ENCODE measurements at regions not wholly inside any gene's neighbourhood (a gene's known extent, or its start where the extent isn't known, plus 50 kb on each side); places are given as distances from the start of the nearest gene placed in this dataset.

DNA sequence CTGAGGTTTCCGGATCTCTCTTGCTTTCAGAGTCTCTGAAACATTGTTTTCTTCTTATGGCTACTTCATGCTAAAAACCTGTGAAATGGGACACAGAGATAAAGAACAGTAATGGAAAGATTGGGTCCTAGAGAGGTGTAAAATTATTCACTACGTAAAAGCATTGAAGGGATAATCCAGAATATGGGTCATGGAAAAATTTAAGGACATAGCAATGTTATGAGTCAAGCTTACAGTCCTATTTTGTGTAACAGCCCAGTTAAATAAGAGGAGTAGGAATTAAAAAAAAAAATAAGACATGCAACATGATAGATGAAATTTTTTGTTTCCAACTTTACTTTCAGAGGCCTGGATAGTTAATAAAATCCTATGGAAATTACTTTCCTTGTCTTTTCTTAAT, 61.9 kb upstream of the ELL2 start:
- H3K4me1 ChIP-seq: peaks cover 4% of the 10 kb centered on the region
- no peak overlapping the region for H3K9ac ChIP-seq
- no peak overlapping the region for H3K4me3 ChIP-seq (ENCODE audit: low read depth, low read length)
- no peak overlapping the region for H3K4me2 ChIP-seq (ENCODE audit: low read length)
- TF ChIP-seq, protein P1, sequence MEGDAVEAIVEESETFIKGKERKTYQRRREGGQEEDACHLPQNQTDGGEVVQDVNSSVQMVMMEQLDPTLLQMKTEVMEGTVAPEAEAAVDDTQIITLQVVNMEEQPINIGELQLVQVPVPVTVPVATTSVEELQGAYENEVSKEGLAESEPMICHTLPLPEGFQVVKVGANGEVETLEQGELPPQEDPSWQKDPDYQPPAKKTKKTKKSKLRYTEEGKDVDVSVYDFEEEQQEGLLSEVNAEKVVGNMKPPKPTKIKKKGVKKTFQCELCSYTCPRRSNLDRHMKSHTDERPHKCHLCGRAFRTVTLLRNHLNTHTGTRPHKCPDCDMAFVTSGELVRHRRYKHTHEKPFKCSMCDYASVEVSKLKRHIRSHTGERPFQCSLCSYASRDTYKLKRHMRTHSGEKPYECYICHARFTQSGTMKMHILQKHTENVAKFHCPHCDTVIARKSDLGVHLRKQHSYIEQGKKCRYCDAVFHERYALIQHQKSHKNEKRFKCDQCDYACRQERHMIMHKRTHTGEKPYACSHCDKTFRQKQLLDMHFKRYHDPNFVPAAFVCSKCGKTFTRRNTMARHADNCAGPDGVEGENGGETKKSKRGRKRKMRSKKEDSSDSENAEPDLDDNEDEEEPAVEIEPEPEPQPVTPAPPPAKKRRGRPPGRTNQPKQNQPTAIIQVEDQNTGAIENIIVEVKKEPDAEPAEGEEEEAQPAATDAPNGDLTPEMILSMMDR (IDR thresholded peaks at IDR 0.05): no peak
- H3K36me3 ChIP-seq (ENCODE audit: control insufficient read depth, insufficient read depth, low read length): no peaks in the 10 kb centered on the region
- H2AFZ ChIP-seq: no peak overlapping the region
- H3K27ac ChIP-seq: no peak overlapping the region
- H3K9me3 ChIP-seq (ENCODE audit: control insufficient read depth, low read length): no peaks in the 10 kb centered on the region
- H3K27me3 ChIP-seq (ENCODE audit: control insufficient read depth, insufficient read depth, low read length): no peaks in the 10 kb centered on the region
- no peaks in the 10 kb centered on the region for H3K79me2 ChIP-seq

DNA sequence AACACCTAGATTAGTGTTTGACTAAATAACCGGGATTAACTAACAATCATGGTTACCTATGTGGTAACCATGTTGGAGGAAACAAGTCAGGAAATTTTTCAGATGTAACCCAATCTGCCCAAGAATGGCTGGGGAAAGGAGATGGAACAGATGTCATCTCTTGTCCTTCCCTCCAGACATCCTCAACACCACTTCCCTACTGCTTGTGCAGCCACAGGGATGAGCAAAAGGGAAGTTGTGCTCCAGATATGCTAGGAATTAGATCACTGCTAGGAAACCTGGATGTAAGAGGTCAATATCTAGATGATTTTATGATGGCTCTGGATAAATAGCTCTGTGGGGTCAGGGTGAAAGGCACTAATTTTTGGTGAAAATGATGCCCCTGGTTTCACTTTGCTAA, 61.3 kb upstream of the ELL2 start:
- Histone ChIP-seq H3K79me2 (no peaks in the 10 kb centered on the region), H3K4me1 (peaks cover 4% of the 10 kb centered on the region), H3K4me3 (ENCODE audit: low read depth, low read length) (no peak overlapping the region), H2AFZ (no peak overlapping the region), H3K9ac (no peak overlapping the region), H3K36me3 (ENCODE audit: control insufficient read depth, insufficient read depth, low read length) (no peaks in the 10 kb centered on the region), H3K9me3 (ENCODE audit: control insufficient read depth, low read length) (no peaks in the 10 kb centered on the region), H3K4me2 (ENCODE audit: low read length) (no peak overlapping the region), H3K27me3 (ENCODE audit: control insufficient read depth, insufficient read depth, low read length) (no peaks in the 10 kb centered on the region), H3K27ac (no peak overlapping the region)
- TF ChIP-seq, protein P1 (IDR thresholded peaks at IDR 0.05): no peak

DNA sequence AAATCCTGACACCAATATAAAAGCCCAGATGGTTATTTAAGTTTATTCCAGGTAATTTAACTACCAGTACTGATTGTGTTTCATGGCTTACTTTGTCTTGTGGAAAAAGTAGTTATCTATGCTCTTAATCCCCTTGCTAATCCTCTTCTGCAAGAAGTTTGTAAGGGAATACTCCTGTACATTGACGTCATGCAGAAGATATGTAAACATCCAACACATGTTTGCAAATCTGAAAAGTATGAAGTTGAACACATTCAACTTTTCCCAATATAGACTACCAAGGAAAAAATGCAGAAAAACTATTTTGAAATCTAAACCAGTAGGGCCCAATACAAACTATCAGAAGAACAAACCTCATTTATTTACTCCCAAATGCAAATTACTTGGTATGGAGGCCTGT, 56.3 kb upstream of the ELL2 start:
- no peaks in the 10 kb centered on the region for H3K4me1 ChIP-seq
- H3K9ac ChIP-seq: no peak overlapping the region
- H3K4me2 ChIP-seq (ENCODE audit: low read length): no peak overlapping the region
- no peaks in the 10 kb centered on the region for H3K79me2 ChIP-seq
- no peak overlapping the region for H2AFZ ChIP-seq
- H3K4me3 ChIP-seq (ENCODE audit: low read depth, low read length): no peak overlapping the region
- H3K36me3 ChIP-seq (ENCODE audit: control insufficient read depth, insufficient read depth, low read length): no peaks in the 10 kb centered on the region
- no peaks in the 10 kb centered on the region for H3K9me3 ChIP-seq (ENCODE audit: control insufficient read depth, low read length)
- H3K27ac ChIP-seq: no peak overlapping the region
- H3K27me3 ChIP-seq (ENCODE audit: control insufficient read depth, insufficient read depth, low read length): no peaks in the 10 kb centered on the region
- TF ChIP-seq, protein P1 (IDR thresholded peaks at IDR 0.05): no peak

DNA sequence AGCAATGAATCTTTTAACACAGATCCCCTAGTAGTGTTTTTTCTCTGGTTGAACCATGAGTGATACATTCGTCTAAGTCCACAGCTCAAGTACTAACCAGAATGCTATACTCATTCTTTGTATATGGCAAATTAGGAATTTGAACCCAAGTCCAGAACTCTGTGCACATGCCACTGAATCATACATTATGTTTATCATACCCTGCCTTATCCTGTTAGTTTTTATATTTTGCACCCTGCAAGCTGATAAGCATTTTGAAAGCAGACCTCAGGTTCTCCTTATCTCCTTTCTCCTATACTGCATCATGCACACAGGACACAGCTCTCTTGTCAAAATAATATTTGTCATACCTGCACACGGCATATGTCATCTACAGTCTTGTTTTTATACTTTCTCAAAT, 54.6 kb upstream of the ELL2 start:
- H3K4me3 ChIP-seq (ENCODE audit: low read depth, low read length): no peak overlapping the region

DNA sequence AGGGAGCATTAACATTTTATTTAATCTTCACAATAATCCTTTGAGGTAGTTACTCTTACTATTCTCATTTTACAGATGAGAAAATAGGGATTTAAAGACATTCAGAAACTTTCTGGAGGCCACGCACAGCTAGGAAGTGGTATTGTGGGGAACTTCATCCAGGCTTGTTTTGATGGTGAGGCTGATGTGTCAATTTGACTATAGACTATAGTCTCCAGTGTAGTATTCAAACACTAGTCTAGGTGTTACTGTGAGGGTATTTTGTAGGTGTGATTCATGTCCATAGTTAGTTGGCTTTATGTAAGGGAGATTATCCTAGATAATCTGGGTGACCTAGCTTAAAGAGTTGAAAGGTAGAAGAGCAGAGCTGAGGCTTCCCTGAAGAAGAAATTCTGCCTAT, 54.1 kb upstream of the ELL2 start:
- Histone ChIP-seq H3K9me3 (ENCODE audit: control insufficient read depth, low read length) (no peaks in the 10 kb centered on the region), H3K4me1 (no peaks in the 10 kb centered on the region), H3K27ac (no peak overlapping the region), H3K4me3 (ENCODE audit: low read depth, low read length) (no peak overlapping the region), H2AFZ (no peak overlapping the region), H3K9ac (no peak overlapping the region), H3K4me2 (ENCODE audit: low read length) (no peak overlapping the region), H3K27me3 (ENCODE audit: control insufficient read depth, insufficient read depth, low read length) (no peaks in the 10 kb centered on the region), H3K36me3 (ENCODE audit: control insufficient read depth, insufficient read depth, low read length) (no peaks in the 10 kb centered on the region), H3K79me2 (no peaks in the 10 kb centered on the region)
- TF ChIP-seq, protein P1 (IDR thresholded peaks at IDR 0.05): no peak

More for the DNA sequence above, 54.6 kb upstream of the ELL2 start:
- no peak overlapping the region for H3K27ac ChIP-seq
- H3K27me3 ChIP-seq (ENCODE audit: control insufficient read depth, insufficient read depth, low read length): no peaks in the 10 kb centered on the region
- no peaks in the 10 kb centered on the region for H3K9me3 ChIP-seq (ENCODE audit: control insufficient read depth, low read length)
- H3K36me3 ChIP-seq (ENCODE audit: control insufficient read depth, insufficient read depth, low read length): no peaks in the 10 kb centered on the region
- no peak overlapping the region for H3K4me2 ChIP-seq (ENCODE audit: low read length)
- H3K79me2 ChIP-seq: no peaks in the 10 kb centered on the region
- H2AFZ ChIP-seq: no peak overlapping the region
- TF ChIP-seq, protein P1 (IDR thresholded peaks at IDR 0.05): no peak
- no peaks in the 10 kb centered on the region for H3K4me1 ChIP-seq
- no peak overlapping the region for H3K9ac ChIP-seq

Measured in parathyroid adenoma (tissue), 2 donors.